ENCODE measurements at regions not wholly inside any gene's neighbourhood (a gene's known extent, or its start where the extent isn't known, plus 50 kb on each side); places are given as distances from the start of the nearest gene placed in this dataset.

- no peak for TF ChIP-seq CTCF (conservative IDR thresholded peaks at IDR 0.05)
- no peak for TF ChIP-seq EZH2 (IDR thresholded peaks at IDR 0.05; ENCODE audit: low read depth)
Measured at GRCh38 chr1:95641386-95641785, 407.4 kb downstream of the RWDD3 start.

All from PC-9 (cell line).